Activated naive CD8-positive, alpha-beta T cell treated with anti-CD3 and anti-CD28 coated beads, Interleukin-2, amount 10 ng/mL, durations not matched to agents 7 days and 5 days (primary cell): ENCODE measurements at regions not wholly inside any gene's neighbourhood (a gene's known extent, or its start where the extent isn't known, plus 50 kb on each side); places are given as distances from the start of the nearest gene placed in this dataset.

ENCODE experiments used
- ATAC-seq: fragments of 150-1000 bp; cut with Tn5 transposase; one replicate; pipeline ENCODE4 v1.10.0; 2021; ENCODE audit warnings: low read depth, moderate library complexity
- POLR2A ChIA-PET: fragments of 350-600 bp; sonication (Branson Sonifier 250); formaldehyde crosslinking; loops from one replicate; lab custom pipeline; 2021; ENCODE audit warnings: antibody characterized with exemption; lab: Charles Lee
- DNase-seq: peaks from one replicate; pipeline ENCODE4 v3.0.0; 2021
- H3K27ac Mint-ChIP-seq: one replicate; pipeline ENCODE4 v1.8.0; 2022; ENCODE audit warnings: mild to moderate bottlenecking, mixed read lengths
- H3K27me3 Mint-ChIP-seq: one replicate; pipeline ENCODE4 v1.8.0; 2022; ENCODE audit warnings: mild to moderate bottlenecking, moderate library complexity, mixed read lengths
- H3K36me3 Mint-ChIP-seq: one replicate; pipeline ENCODE4 v1.8.0; 2021; ENCODE audit warnings: mild to moderate bottlenecking, mixed read lengths
- H3K4me1 Mint-ChIP-seq: one replicate; pipeline ENCODE4 v1.8.0; 2021; ENCODE audit warnings: mixed read lengths
- H3K4me3 Mint-ChIP-seq: one replicate; pipeline ENCODE4 v1.8.0; 2022; ENCODE audit warnings: mild to moderate bottlenecking, moderate library complexity, mixed read lengths
- H3K9me3 Mint-ChIP-seq: one replicate; pipeline ENCODE4 v1.8.0; 2021; ENCODE audit warnings: mixed read lengths

DNA sequence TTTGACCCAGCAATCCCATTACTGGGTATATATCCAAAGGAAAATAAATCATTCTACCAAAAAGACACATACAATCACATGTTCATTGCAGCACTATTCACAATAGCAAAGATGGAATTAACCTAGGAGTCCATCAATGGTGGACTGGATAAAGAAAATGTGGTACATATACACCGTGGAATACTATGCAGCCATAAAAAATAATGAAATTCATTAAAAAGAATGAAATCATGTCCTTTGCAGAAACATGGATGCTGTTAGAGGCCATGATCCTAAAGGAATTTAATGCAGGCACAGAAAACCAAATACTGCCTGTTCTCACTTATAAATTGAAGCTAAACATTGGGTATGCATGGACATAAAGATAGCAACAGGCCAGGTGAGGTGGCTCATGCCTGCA lies 61.9 kb upstream of the BMP6 start:
- POLR2A ChIA-PET: no interaction called here
- peaks cover 21% of the 10 kb centered on the region for H3K27me3 Mint-ChIP-seq
- no peak overlapping the region for H3K4me3 Mint-ChIP-seq
- H3K36me3 Mint-ChIP-seq: no peaks in the 10 kb centered on the region
- ATAC-seq (no peak), DNase-seq (no peak)
- no peak overlapping the region for H3K27ac Mint-ChIP-seq
- H3K4me1 Mint-ChIP-seq: no peaks in the 10 kb centered on the region
- H3K9me3 Mint-ChIP-seq: no peaks in the 10 kb centered on the region

DNA sequence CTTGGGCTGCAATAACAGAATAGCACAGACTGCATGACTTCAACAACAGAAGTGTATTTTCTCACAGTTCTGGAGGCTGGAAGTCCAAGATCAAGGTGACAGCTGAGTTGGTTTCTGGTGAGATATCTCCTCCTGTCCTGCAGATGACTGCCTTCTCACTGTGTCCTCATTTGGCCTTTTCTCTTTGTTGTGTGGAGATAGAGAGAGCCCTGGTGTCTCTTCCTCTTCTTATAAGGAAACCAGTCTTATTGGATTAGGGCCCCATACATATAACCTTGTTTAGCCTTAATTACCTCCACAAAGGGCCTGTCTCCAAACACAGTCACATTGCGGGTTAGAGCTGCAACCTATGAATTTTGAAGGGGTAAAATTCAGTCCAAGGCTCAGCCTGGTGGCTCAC lies 57.0 kb upstream of the BMP6 start:
- Mint-ChIP-seq H3K27ac (no peak overlapping the region), H3K4me1 (no peaks in the 10 kb centered on the region), H3K9me3 (no peaks in the 10 kb centered on the region), H3K27me3 (peaks cover 9% of the 10 kb centered on the region), H3K36me3 (no peaks in the 10 kb centered on the region), H3K4me3 (no peak overlapping the region)
- POLR2A ChIA-PET: no interaction called here
- no peak for ATAC-seq
- no peak for DNase-seq

DNA sequence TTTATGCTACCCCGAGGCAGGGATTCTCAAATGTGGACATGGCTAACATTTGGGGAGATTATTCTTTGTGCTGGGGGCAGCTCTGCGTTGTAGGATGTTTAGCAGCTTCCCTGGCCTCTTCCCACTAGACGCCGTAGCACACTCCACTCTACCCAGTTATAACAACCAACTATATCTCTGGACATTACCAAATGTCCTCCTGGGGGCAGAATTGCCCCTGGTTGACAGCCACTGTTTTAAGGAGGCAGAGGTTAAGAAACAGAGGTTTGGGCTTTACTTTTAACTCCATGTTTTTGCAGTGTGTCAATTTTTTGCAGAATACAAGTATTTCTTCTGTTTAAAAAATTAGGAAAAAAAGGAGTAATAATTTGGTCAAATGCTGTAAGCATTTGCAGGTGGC lies 56.2 kb upstream of the BMP6 start:
- H3K9me3 Mint-ChIP-seq: no peaks in the 10 kb centered on the region
- no peak overlapping the region for H3K4me3 Mint-ChIP-seq
- DNase-seq (no peak), ATAC-seq (no peak)
- no peaks in the 10 kb centered on the region for H3K4me1 Mint-ChIP-seq
- POLR2A ChIA-PET: no interaction called here
- no peak overlapping the region for H3K27ac Mint-ChIP-seq
- peaks cover 9% of the 10 kb centered on the region for H3K27me3 Mint-ChIP-seq
- H3K36me3 Mint-ChIP-seq: no peaks in the 10 kb centered on the region

DNA sequence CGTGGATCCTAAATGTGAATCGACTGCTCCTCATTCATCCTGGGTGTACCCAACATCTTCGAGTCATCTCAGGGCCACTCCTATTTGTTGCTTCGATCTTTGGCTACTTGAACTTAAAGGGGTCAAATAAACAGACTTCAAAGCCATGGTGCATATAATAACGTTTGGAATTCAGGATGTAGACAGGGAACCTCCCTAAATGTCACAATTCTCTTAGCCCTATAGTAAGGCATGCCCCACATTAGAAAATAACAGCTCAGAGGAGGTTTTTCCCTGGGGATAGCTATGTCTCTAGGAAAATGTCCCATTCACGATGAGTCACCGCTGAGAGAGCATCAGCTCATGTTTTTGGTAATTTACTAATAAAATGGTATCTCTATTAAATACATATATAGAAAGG lies 54.8 kb upstream of the BMP6 start:
- Mint-ChIP-seq H3K27me3 (peaks cover 6% of the 10 kb centered on the region), H3K4me1 (no peaks in the 10 kb centered on the region), H3K27ac (no peak overlapping the region), H3K9me3 (no peaks in the 10 kb centered on the region), H3K4me3 (no peak overlapping the region), H3K36me3 (no peaks in the 10 kb centered on the region)
- POLR2A ChIA-PET: interaction anchor here (0.6 kb wide), 1 partner anchor 304 kb away, joined by 3 read pairs; no protein-coding TSS in a partner anchor
- no peak for DNase-seq
- no peak for ATAC-seq

DNA sequence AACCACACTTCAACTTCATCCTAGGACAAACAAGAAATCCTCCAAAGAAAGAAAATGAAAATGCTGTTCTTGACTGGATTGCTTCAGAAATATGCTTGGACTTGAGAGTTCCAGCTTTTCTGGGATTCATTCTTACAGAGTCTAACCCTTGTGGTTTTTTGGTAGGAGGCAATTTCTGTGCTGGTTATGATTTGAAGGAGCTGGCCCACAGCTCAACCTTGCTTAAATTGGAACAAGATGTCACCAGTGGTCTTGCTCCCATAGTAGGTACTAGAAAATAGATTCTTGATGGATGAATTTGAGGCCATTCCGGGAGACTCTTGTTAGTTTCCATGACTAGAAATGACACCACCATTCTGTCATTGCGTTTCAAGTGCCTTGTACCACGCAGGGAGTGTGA lies 54.3 kb upstream of the BMP6 start:
- ATAC-seq: no peak
- no peaks in the 10 kb centered on the region for H3K4me1 Mint-ChIP-seq
- no peaks in the 10 kb centered on the region for H3K36me3 Mint-ChIP-seq
- POLR2A ChIA-PET: interaction anchor here (0.6 kb wide), 1 partner anchor 305 kb away, joined by 3 read pairs; no protein-coding TSS in a partner anchor
- no peak for DNase-seq
- peaks cover 6% of the 10 kb centered on the region for H3K27me3 Mint-ChIP-seq
- H3K9me3 Mint-ChIP-seq: no peaks in the 10 kb centered on the region
- no peak overlapping the region for H3K4me3 Mint-ChIP-seq
- no peak overlapping the region for H3K27ac Mint-ChIP-seq

DNA sequence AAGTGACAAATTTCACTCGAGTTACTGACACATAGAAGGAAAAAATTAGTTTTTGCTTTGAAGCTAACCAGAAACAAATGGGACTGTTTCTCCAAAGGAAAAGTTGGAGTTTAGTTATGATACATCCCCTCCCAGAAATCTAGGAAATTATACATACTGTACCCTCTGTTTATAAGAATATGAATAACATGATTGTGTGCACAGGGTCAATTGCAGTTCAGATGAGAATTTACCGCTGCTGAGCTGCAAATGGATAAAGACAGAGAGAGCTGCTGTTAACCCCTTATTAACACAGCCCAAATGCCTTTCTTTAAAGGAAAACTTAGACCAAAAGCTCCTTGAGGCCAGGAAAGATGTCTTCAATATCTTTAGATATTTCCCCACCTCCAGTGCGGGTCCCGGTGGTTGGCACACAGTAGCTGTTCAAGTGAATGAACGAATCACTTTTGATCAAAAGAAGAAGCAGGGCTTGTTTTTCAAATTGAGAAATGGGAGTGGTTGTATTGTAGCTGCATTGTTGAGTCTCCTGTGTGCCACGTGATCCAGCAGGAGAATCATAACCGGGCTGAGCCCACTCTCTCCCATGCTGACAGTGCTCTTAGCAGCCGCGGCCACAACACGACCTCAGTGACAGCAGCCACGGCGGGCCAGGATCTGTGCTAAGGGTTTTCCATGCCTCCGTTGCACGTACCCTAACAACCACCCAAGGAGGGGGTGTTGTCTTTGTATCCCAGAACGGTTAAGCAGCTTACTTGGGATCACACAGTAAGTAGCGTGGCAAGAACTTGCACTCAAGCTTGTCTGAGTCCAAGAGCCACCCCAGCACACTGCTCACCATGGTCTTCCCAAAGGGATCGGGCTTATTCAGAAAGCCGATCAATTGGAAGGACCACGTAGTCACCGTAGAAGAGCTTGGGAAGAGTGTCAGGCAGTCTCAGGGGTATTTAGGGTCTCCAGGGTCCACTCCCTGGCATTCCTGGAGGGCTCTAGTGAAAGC lies 53.5 kb upstream of the BMP6 start:
- peaks cover 6% of the 10 kb centered on the region for H3K27me3 Mint-ChIP-seq
- DNase-seq (no peak), ATAC-seq (no peak)
- no peaks in the 10 kb centered on the region for H3K9me3 Mint-ChIP-seq
- no peaks in the 10 kb centered on the region for H3K36me3 Mint-ChIP-seq
- no peak overlapping the region for H3K4me3 Mint-ChIP-seq
- POLR2A ChIA-PET: no interaction called here
- no peak overlapping the region for H3K27ac Mint-ChIP-seq
- no peaks in the 10 kb centered on the region for H3K4me1 Mint-ChIP-seq

DNA sequence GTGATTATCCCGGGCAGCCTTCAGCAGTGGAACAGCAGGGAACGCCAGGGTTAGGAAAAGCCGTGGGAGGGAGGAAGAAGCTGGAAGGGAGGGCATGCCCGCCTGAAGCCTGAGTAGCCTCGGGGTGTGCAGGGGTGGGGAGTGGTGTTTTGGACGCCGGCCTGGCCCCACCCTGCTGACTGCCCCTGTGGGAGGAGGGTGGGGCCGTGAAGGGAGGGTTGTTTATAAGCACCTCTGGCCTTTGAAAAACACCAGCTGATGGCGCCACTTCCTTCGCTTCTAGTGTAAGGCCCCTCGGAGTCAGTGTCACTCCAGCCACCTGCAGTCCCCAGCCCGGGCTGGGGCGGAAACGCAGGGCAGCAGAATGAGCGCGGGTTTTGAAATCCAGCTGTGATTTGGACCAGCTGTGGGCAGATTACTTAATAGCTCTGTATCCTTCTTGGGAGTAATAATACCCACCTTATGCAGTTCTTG lies 52.8 kb upstream of the BMP6 start:
- H3K27me3 Mint-ChIP-seq: peaks cover 6% of the 10 kb centered on the region
- H3K9me3 Mint-ChIP-seq: no peaks in the 10 kb centered on the region
- ATAC-seq: no peak
- no peak overlapping the region for H3K27ac Mint-ChIP-seq
- POLR2A ChIA-PET: no interaction called here
- H3K36me3 Mint-ChIP-seq: no peaks in the 10 kb centered on the region
- no peak for DNase-seq
- H3K4me1 Mint-ChIP-seq: no peaks in the 10 kb centered on the region
- H3K4me3 Mint-ChIP-seq: no peak overlapping the region

DNA sequence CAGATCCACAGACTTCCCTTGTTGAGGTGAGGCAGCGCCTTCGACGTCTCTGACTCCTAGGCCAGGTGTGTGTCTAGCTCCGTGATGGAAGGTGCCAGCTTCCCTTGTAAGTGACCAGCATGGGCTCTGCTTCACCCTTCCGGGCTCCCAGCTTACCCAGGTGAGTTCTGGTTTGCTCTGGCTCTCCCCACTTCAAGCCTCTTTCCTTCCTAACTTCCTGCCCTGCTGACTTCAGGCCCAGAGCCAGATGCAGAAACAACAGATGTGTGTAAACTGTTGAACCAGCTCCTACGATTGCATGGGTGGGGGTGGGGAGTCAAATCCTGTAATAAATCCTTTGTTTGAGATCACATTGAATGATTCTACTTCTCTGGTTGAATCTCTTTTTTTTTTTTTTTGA lies 51.6 kb upstream of the BMP6 start:
- H3K4me3 Mint-ChIP-seq: no peak overlapping the region
- no peaks in the 10 kb centered on the region for H3K9me3 Mint-ChIP-seq
- ATAC-seq (no peak), DNase-seq (no peak)
- peaks cover 8% of the 10 kb centered on the region for H3K27me3 Mint-ChIP-seq
- no peaks in the 10 kb centered on the region for H3K36me3 Mint-ChIP-seq
- POLR2A ChIA-PET: no interaction called here
- H3K4me1 Mint-ChIP-seq: no peaks in the 10 kb centered on the region
- H3K27ac Mint-ChIP-seq: no peak overlapping the region

DNA sequence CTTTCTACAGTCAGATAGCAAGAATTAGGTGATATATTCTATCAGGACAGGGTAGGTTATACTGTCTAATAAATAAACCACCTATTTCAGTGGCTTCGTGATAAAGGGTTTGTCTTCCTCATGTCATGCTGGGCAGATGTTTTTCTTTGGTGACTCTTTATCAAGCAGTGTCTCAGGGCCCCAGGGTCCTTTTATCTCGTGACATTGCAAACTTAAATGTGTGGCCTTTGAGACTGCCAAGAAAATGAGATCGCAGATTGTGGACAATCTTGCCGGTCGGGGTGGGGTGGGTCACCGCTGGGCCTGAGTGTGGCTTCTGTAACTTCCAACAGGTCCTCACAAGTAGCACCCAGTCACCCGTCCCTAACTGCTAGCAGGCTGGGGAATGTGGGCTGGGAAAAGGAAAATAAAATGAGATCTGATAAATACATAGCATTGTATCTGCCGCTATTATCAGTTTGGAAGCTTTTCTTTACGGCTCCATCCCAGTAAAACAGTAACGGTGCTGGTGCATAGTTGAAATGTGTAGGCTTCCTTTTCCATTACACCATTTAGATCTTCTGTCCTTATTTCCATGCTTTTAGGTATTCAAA lies 50.5 kb upstream of the BMP6 start:
- Mint-ChIP-seq H3K9me3 (no peaks in the 10 kb centered on the region), H3K4me3 (no peak overlapping the region), H3K36me3 (no peaks in the 10 kb centered on the region), H3K4me1 (no peaks in the 10 kb centered on the region), H3K27ac (no peak overlapping the region), H3K27me3 (peaks cover 8% of the 10 kb centered on the region)
- DNase-seq (no peak), ATAC-seq (no peak)
- POLR2A ChIA-PET: no interaction called here
